ENCODE measurements at regions not wholly inside any gene's neighbourhood (a gene's known extent, or its start where the extent isn't known, plus 50 kb on each side); places are given as distances from the start of the nearest gene placed in this dataset.
A peak's percentile ranks its signal among the peaks of the same experiment; 100 is the strongest.

- ATAC-seq: no peak
- intact Hi-C loops (cut with DNase I): no loop called here
- Histone ChIP-seq H3K27ac (no peak overlapping the region), H3K9me3 (peaks cover 0 to 5% (median 0%) of the 10 kb centered on the region in 11 donors), H3K4me3 (no peak overlapping the region), H3K4me1 (no peaks in the 10 kb centered on the region), H3K27me3 (no peaks in the 10 kb centered on the region), H3K36me3 (no peaks in the 10 kb centered on the region)
- no peak for DNase-seq
- TF ChIP-seq CTCF (IDR thresholded peaks at IDR 0.05): no peak
Measured at GRCh38 chr1:79848316-79848715, 841.8 kb upstream of the ADGRL4 start.

GRCh38 chr1:79847700-79848099 is 841.2 kb upstream of the ADGRL4 start:
- intact Hi-C loops (cut with DNase I): no loop called here
- WGBS, 2 donors: 62 to 63% methylated on average over 5 of the region's 5 CpGs
- H3K27ac ChIP-seq: no peak overlapping the region
- peak in 1 of 8 donors; percentile 42 for ATAC-seq
- no peaks in the 10 kb centered on the region for H3K27me3 ChIP-seq
- H3K4me3 ChIP-seq: no peak overlapping the region
- no peaks in the 10 kb centered on the region for H3K36me3 ChIP-seq
- H3K4me1 ChIP-seq: no peaks in the 10 kb centered on the region
- peaks cover 0 to 5% (median 0%) of the 10 kb centered on the region in 11 donors for H3K9me3 ChIP-seq
- DNase-seq: no peak
- TF ChIP-seq CTCF (IDR thresholded peaks at IDR 0.05): no peak

- Histone ChIP-seq H3K27me3 (no peaks in the 10 kb centered on the region), H3K27ac (no peak overlapping the region), H3K4me3 (no peak overlapping the region), H3K4me1 (no peaks in the 10 kb centered on the region), H3K9me3 (no peaks in the 10 kb centered on the region), H3K36me3 (no peaks in the 10 kb centered on the region)
- TF ChIP-seq CTCF (IDR thresholded peaks at IDR 0.05): no peak
- ATAC-seq (no peak), DNase-seq (no peak)
- WGBS, 2 donors: 49 to 68% methylated on average over 1 of the region's 1 CpG
- intact Hi-C loops (cut with DNase I): no loop called here
Measured at GRCh38 chr1:79845936-79846335, 839.4 kb upstream of the ADGRL4 start.

- intact Hi-C loops (cut with DNase I): no loop called here
- DNase-seq (no peak), ATAC-seq (no peak)
- H3K4me3 ChIP-seq: no peak overlapping the region
- no peaks in the 10 kb centered on the region for H3K27me3 ChIP-seq
- WGBS, 2 donors: 66 to 79% methylated on average over 4 of the region's 4 CpGs
- H3K27ac ChIP-seq: no peak overlapping the region
- H3K4me1 ChIP-seq: no peaks in the 10 kb centered on the region
- no peak for TF ChIP-seq CTCF (IDR thresholded peaks at IDR 0.05)
- no peaks in the 10 kb centered on the region for H3K36me3 ChIP-seq
- H3K9me3 ChIP-seq: no peaks in the 10 kb centered on the region
Measured at GRCh38 chr1:79842811-79843210, 836.3 kb upstream of the ADGRL4 start.

- intact Hi-C loops (cut with DNase I): no loop called here
- H3K27me3 ChIP-seq: no peaks in the 10 kb centered on the region
- WGBS, 2 donors: 88 to 90% methylated on average over 1 of the region's 1 CpG
- H3K36me3 ChIP-seq: no peaks in the 10 kb centered on the region
- ATAC-seq: no peak
- no peak overlapping the region for H3K27ac ChIP-seq
- no peaks in the 10 kb centered on the region for H3K9me3 ChIP-seq
- no peaks in the 10 kb centered on the region for H3K4me1 ChIP-seq
- no peak for TF ChIP-seq CTCF (IDR thresholded peaks at IDR 0.05)
- no peak for DNase-seq
- H3K4me3 ChIP-seq: no peak overlapping the region
Measured at GRCh38 chr1:79839882-79840281, 833.4 kb upstream of the ADGRL4 start.
